Neural cell (in vitro differentiated cells): ENCODE measurements at regions not wholly inside any gene's neighbourhood (a gene's known extent, or its start where the extent isn't known, plus 50 kb on each side); places are given as distances from the start of the nearest gene placed in this dataset.

Experiments
- H2AFZ ChIP-seq: fragments of 200-600, 300-800 bp; sonication (generic), shearing (Covaris generic); 2 replicates; pipeline ENCODE4 v1.6.0; 2014; ENCODE audit warnings: low read depth, mild to moderate bottlenecking, antibody characterized with exemption, low read length, moderate library complexity
- H3F3A ChIP-seq: fragments of 200-600 bp; shearing (Covaris generic); 2 replicates; pipeline ENCODE4 v1.6.1; 2016; ENCODE audit warnings: mild to moderate bottlenecking, moderate library complexity, mixed read lengths, antibody characterized with exemption, low read length; ENCODE audit not compliant: insufficient read depth, poor library complexity, severe bottlenecking
- H3K27ac ChIP-seq: fragments of 200-600, 300-800 bp; sonication (generic), shearing (Covaris generic); 2 replicates; pipeline ENCODE4 v1.5.1; 2014; ENCODE audit warnings: mild to moderate bottlenecking, low read length, moderate library complexity
- H3K27me3 ChIP-seq: fragments of 300-800, 200-600 bp; sonication (generic), shearing (Covaris generic); 2 replicates; pipeline ENCODE4 v1.6.0; 2014; ENCODE audit warnings: mild to moderate bottlenecking, low read depth, low read length, moderate library complexity; ENCODE audit not compliant: insufficient read depth
- H3K36me3 ChIP-seq: fragments of 300-800, 200-600 bp; sonication (generic), shearing (Covaris generic); 2 replicates; pipeline ENCODE4 v1.5.1; 2014; ENCODE audit warnings: mild to moderate bottlenecking, antibody characterized with exemption, low read length, moderate library complexity; ENCODE audit not compliant: insufficient read depth
- H3K4me2 ChIP-seq: fragments of 300-800, 200-600 bp; sonication (generic), shearing (Covaris generic); 2 replicates; pipeline ENCODE4 v1.6.0; 2014; ENCODE audit warnings: mild to moderate bottlenecking, low read length
- H3K4me3 ChIP-seq: fragments of 300-800, 200-600 bp; sonication (generic), shearing (Covaris generic); 2 replicates; pipeline ENCODE4 v1.5.1; 2014; ENCODE audit warnings: mild to moderate bottlenecking, low read length, moderate library complexity
- H3K79me2 ChIP-seq: fragments of 200-600 bp; shearing (Covaris generic); replicated peaks from 2 replicates; pipeline ENCODE4 v1.6.0; 2014; ENCODE audit warnings: mild to moderate bottlenecking, low read length, moderate library complexity; ENCODE audit not compliant: insufficient read depth
- H3K9ac ChIP-seq: fragments of 300-800, 200-600 bp; sonication (generic), shearing (Covaris generic); 2 replicates; pipeline ENCODE4 v1.6.1; 2016; ENCODE audit warnings: mild to moderate bottlenecking, low read length, mixed read lengths
- H3K9me2 ChIP-seq: fragments of 200-600 bp; shearing (Covaris generic); 2 replicates; pipeline ENCODE4 v1.6.1; 2016; ENCODE audit warnings: mild to moderate bottlenecking, low read length, mixed read lengths; ENCODE audit not compliant: insufficient read depth
- H3K9me3 ChIP-seq: fragments of 200-600, 300-800 bp; sonication (generic), shearing (Covaris generic); 2 replicates; pipeline ENCODE4 v1.6.1; 2016; ENCODE audit warnings: mild to moderate bottlenecking, mixed run types, low read length, moderate library complexity, mixed read lengths
- H4K20me1 ChIP-seq: fragments of 200-600 bp; shearing (Covaris generic); 2 replicates; pipeline ENCODE4 v1.6.1; 2016; ENCODE audit warnings: mild to moderate bottlenecking, mixed run types; ENCODE audit not compliant: insufficient read depth
- EP300 ChIP-seq: fragments of 450-650 bp; conservative IDR thresholded peaks from 2 replicates; pipeline ENCODE4 v1.6.1; 2014; ENCODE audit warnings: antibody characterized with exemption, mild to moderate bottlenecking, moderate library complexity; ENCODE audit not compliant: poor library complexity, severe bottlenecking
- EZH2 ChIP-seq: fragments of 200-600, 300-800 bp; shearing (Covaris generic), sonication (generic); IDR thresholded peaks from 2 replicates; pipeline ENCODE4 v1.6.1; 2014; ENCODE audit warnings: antibody characterized with exemption, low read length, borderline replicate concordance, mild to moderate bottlenecking; ENCODE audit not compliant: insufficient read depth, poor library complexity, severe bottlenecking
- MXI1 ChIP-seq: fragments of 450-650 bp; conservative IDR thresholded peaks from 2 replicates; pipeline ENCODE4 v1.6.1; 2014; ENCODE audit warnings: antibody characterized with exemption, mild to moderate bottlenecking; ENCODE audit not compliant: poor library complexity, severe bottlenecking
- RAD21 ChIP-seq: fragments of 450-650 bp; conservative IDR thresholded peaks from 2 replicates; pipeline ENCODE4 v1.6.1; 2014; ENCODE audit warnings: antibody characterized with exemption, mild to moderate bottlenecking, moderate library complexity
- SMC3 ChIP-seq: fragments of 450-650 bp; conservative IDR thresholded peaks from 2 replicates; pipeline ENCODE4 v1.6.1; 2014; ENCODE audit warnings: antibody characterized with exemption, mild to moderate bottlenecking, moderate library complexity; ENCODE audit not compliant: poor library complexity
- TAF1 ChIP-seq: IDR thresholded peaks from 2 replicates; pipeline ENCODE4 v1.6.1; 2012; ENCODE audit warnings: low read depth
- TF ChIP-seq, protein P1 (sequence below): fragments of 450-650 bp; IDR thresholded peaks from 2 replicates; pipeline ENCODE4 v1.5.1; 2014; ENCODE audit warnings: antibody characterized with exemption, mild to moderate bottlenecking, moderate library complexity; ENCODE audit not compliant: poor library complexity, severe bottlenecking
- TF ChIP-seq, protein P2 (sequence below): IDR thresholded peaks from 2 replicates; pipeline ENCODE4 v1.6.1; 2012; ENCODE audit warnings: borderline replicate concordance

DNA sequence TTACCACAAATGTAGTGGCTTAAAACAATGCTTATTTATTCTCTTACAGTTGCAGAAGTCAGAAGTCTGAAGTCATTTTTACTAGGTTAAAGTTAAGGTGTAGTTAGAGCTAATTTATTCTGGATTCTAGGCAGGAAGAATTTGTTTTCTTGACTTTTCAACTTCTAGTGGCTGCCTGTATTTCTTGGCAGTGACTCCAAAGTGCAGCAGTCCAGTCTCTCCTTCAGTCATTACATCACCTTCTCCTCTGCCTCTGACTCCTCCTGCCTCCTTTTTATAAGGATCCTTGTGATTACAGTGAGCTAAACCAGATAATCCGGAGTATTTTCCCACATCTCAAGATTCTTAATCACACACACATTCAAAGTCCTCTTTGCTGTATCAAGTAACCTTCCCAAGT lies 581.4 kb downstream of the KCNA4 start:
- TF ChIP-seq TAF1 (no peak), EZH2 (no peak), RAD21 (no peak), SMC3 (no peak)
- TF ChIP-seq, protein P1, sequence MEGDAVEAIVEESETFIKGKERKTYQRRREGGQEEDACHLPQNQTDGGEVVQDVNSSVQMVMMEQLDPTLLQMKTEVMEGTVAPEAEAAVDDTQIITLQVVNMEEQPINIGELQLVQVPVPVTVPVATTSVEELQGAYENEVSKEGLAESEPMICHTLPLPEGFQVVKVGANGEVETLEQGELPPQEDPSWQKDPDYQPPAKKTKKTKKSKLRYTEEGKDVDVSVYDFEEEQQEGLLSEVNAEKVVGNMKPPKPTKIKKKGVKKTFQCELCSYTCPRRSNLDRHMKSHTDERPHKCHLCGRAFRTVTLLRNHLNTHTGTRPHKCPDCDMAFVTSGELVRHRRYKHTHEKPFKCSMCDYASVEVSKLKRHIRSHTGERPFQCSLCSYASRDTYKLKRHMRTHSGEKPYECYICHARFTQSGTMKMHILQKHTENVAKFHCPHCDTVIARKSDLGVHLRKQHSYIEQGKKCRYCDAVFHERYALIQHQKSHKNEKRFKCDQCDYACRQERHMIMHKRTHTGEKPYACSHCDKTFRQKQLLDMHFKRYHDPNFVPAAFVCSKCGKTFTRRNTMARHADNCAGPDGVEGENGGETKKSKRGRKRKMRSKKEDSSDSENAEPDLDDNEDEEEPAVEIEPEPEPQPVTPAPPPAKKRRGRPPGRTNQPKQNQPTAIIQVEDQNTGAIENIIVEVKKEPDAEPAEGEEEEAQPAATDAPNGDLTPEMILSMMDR = no peak
- TF ChIP-seq, protein P2, sequence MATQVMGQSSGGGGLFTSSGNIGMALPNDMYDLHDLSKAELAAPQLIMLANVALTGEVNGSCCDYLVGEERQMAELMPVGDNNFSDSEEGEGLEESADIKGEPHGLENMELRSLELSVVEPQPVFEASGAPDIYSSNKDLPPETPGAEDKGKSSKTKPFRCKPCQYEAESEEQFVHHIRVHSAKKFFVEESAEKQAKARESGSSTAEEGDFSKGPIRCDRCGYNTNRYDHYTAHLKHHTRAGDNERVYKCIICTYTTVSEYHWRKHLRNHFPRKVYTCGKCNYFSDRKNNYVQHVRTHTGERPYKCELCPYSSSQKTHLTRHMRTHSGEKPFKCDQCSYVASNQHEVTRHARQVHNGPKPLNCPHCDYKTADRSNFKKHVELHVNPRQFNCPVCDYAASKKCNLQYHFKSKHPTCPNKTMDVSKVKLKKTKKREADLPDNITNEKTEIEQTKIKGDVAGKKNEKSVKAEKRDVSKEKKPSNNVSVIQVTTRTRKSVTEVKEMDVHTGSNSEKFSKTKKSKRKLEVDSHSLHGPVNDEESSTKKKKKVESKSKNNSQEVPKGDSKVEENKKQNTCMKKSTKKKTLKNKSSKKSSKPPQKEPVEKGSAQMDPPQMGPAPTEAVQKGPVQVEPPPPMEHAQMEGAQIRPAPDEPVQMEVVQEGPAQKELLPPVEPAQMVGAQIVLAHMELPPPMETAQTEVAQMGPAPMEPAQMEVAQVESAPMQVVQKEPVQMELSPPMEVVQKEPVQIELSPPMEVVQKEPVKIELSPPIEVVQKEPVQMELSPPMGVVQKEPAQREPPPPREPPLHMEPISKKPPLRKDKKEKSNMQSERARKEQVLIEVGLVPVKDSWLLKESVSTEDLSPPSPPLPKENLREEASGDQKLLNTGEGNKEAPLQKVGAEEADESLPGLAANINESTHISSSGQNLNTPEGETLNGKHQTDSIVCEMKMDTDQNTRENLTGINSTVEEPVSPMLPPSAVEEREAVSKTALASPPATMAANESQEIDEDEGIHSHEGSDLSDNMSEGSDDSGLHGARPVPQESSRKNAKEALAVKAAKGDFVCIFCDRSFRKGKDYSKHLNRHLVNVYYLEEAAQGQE = no peak
- Histone ChIP-seq H4K20me1 (no peaks in the 10 kb centered on the region), H3K9me3 (no peaks in the 10 kb centered on the region), H3K4me2 (no peak overlapping the region), H3K79me2 (no peaks in the 10 kb centered on the region), H3K27me3 (no peaks in the 10 kb centered on the region), H3K9ac (no peak overlapping the region), H3K4me3 (no peak overlapping the region), H3K36me3 (no peaks in the 10 kb centered on the region), H3K27ac (no peak overlapping the region), H2AFZ (no peak overlapping the region), H3K9me2 (no peaks in the 10 kb centered on the region), H3F3A (no peaks in the 10 kb centered on the region)

DNA sequence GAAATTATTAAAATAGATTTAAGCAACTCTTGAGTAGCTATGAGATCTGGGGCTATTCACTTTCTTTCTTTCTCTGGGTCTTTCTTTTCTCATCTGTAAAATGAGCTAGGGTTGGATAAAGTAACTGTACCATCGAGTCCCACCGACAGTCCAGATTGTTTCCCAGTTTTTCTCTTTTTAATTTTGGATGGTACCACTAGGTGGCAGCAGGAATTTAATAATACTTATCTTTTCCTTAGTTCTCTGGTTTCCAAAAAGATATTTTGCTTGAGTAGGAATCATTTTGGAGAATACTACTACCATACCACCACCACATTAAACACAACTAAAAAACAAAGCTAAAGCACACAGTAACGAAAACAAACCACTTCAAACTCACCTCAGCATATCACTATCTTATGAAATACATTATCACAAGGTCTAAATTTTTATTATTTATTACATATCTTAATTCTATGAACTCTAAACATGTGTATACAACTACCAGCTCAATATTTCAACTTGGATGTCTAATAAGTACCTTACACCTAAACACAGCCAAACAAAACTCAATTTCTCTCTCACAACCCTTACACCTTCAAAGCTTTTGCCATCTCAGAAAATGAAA lies 584.0 kb downstream of the KCNA4 start:
- Histone ChIP-seq H3K9me2 (no peaks in the 10 kb centered on the region), H3K9ac (no peak overlapping the region), H3K79me2 (no peaks in the 10 kb centered on the region), H3K27me3 (no peaks in the 10 kb centered on the region), H2AFZ (no peak overlapping the region), H3K9me3 (no peaks in the 10 kb centered on the region), H3K4me2 (no peak overlapping the region), H3K4me3 (no peak overlapping the region), H3K27ac (no peak overlapping the region), H3K36me3 (no peaks in the 10 kb centered on the region), H4K20me1 (no peaks in the 10 kb centered on the region), H3F3A (no peaks in the 10 kb centered on the region)
- TF ChIP-seq MXI1 (no peak), EP300 (no peak), SMC3 (peak; percentile 76), RAD21 (peak; percentile 74)
- TF ChIP-seq, protein P1 = peak; percentile 72
